ENCODE measurements at regions not wholly inside any gene's neighbourhood (a gene's known extent, or its start where the extent isn't known, plus 50 kb on each side); places are given as distances from the start of the nearest gene placed in this dataset.

DNA sequence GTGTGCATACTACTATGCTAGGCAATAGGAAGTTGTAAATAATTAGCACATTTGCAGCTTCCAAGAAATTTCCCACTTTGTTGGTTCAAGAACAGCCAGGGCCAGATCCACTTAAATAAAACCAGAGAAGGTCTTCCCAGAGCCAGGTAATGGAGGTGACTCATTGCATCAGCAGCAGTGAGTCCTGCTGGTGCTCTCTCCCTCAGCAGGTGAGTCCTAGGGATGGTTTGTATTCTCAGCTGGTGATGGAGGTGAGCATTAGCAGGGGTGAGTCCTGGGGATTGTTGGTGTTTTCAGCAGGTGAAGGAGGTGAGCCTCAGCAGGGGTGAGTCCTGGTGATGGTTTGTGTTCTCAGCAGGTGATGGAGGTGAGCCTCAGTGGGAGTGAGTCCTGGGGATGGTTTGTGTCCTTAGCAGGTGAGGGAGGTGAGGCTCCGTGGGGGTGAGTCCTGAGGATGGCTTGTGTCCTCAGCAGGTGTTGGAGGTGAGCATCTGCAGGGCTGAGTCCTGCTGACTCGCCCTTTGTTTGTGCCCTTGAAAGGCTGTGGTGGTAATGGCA lies 232.8 kb upstream of the EXOC2 start:
- TF ChIP-seq, protein P1, sequence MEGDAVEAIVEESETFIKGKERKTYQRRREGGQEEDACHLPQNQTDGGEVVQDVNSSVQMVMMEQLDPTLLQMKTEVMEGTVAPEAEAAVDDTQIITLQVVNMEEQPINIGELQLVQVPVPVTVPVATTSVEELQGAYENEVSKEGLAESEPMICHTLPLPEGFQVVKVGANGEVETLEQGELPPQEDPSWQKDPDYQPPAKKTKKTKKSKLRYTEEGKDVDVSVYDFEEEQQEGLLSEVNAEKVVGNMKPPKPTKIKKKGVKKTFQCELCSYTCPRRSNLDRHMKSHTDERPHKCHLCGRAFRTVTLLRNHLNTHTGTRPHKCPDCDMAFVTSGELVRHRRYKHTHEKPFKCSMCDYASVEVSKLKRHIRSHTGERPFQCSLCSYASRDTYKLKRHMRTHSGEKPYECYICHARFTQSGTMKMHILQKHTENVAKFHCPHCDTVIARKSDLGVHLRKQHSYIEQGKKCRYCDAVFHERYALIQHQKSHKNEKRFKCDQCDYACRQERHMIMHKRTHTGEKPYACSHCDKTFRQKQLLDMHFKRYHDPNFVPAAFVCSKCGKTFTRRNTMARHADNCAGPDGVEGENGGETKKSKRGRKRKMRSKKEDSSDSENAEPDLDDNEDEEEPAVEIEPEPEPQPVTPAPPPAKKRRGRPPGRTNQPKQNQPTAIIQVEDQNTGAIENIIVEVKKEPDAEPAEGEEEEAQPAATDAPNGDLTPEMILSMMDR (IDR thresholded peaks at IDR 0.05; ENCODE audit: control insufficient read depth, insufficient read depth, low read depth, low read length, missing control alignments): no peak
- no peak overlapping the region for H3K4me3 ChIP-seq (ENCODE audit: control insufficient read depth, low read depth, low read length)

DNA sequence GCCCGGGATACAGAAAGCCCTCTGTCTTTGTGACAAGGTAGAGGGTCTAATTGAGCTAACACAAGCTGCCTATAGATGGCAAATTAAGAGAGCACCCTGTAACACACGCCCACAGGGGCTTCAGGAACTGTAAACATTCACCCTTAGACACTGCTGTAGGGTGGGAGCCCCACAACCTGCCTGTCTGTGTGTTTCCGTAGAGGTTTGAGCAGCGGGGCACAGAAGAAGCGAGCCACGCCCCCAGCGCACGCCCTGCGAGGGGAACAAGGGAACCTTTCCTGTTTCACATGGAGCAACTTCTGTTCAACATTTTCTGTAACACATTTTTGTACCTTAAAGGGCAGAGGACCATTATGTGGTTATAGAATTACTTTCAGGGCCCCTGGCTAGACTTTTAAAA lies 231.7 kb upstream of the EXOC2 start:
- H3K4me3 ChIP-seq (ENCODE audit: control insufficient read depth, low read depth, low read length): no peak overlapping the region
- DNase-seq (ENCODE audit: low read depth): no peak
- TF ChIP-seq, protein P1 (IDR thresholded peaks at IDR 0.05; ENCODE audit: control insufficient read depth, insufficient read depth, low read depth, low read length, missing control alignments): no peak

More for the DNA sequence above, 232.8 kb upstream of the EXOC2 start:
- no peak for DNase-seq (ENCODE audit: low read depth)

DNA sequence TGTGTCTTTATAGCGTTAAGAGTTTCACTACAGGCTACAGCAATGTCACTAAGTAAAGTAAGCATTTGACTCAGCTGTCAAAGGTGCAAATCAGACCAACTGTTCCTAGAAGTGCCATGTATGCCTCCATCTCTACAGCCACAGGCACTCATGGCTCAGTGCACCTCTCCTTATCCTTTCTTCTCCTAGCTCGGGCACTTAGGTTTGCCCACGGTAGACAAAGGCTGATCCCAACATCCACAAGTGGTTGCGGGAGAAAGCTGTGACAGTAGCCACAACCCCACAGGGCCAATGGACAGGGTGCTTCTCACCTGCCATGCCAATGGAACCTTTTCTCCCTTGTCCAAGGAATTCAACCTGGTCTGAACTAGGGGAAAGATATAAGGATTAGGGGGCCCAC lies 228.5 kb upstream of the EXOC2 start:
- H3K4me3 ChIP-seq (ENCODE audit: control insufficient read depth, low read depth, low read length): no peak overlapping the region
- TF ChIP-seq, protein P1 (IDR thresholded peaks at IDR 0.05; ENCODE audit: control insufficient read depth, insufficient read depth, low read depth, low read length, missing control alignments): no peak
- DNase-seq (ENCODE audit: low read depth): no peak

DNA sequence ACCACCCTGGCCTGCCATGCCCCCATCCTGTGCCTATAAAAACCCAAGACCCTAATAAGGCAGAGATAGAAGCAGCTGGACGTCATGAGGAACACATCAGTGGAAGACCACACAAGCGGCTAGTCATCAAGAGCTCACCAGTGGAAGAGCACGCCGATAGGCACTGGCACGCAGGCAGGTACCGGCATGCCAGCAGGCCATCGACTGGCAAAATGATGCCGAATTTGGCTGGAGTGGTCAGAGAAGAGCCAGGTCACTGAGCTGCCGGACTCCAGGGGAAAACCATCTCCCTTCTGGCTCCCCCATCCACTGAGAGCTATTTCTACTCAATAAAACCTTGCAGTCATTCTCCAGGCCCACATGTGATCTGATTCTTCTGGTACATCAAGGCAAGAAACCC lies 227.6 kb upstream of the EXOC2 start:
- TF ChIP-seq, protein P1 (IDR thresholded peaks at IDR 0.05; ENCODE audit: control insufficient read depth, insufficient read depth, low read depth, low read length, missing control alignments): no peak
- no peak overlapping the region for H3K4me3 ChIP-seq (ENCODE audit: control insufficient read depth, low read depth, low read length)
- no peak for DNase-seq (ENCODE audit: low read depth)

DNA sequence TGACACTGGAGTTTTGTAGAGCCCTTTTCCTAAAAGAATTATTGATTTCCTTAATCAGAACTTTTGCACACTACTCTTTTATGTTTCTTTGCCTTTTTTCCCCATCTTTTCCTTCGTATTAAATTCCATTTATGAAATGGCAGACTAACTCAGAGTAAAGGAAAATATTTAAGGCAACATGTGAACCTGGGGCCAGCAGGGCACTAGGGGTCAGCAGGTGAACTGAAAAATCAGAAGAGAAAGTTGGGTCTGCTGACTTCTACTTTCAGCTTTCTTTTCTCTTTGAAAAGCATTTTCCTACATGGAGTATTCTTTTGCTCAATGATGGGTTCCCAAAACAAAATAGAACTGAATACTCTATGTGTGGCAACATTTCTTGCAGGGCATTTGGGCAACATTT lies 226.6 kb upstream of the EXOC2 start:
- no peak overlapping the region for H3K4me3 ChIP-seq (ENCODE audit: control insufficient read depth, low read depth, low read length)
- TF ChIP-seq, protein P1 (IDR thresholded peaks at IDR 0.05; ENCODE audit: control insufficient read depth, insufficient read depth, low read depth, low read length, missing control alignments): no peak
- DNase-seq (ENCODE audit: low read depth): no peak

DNA sequence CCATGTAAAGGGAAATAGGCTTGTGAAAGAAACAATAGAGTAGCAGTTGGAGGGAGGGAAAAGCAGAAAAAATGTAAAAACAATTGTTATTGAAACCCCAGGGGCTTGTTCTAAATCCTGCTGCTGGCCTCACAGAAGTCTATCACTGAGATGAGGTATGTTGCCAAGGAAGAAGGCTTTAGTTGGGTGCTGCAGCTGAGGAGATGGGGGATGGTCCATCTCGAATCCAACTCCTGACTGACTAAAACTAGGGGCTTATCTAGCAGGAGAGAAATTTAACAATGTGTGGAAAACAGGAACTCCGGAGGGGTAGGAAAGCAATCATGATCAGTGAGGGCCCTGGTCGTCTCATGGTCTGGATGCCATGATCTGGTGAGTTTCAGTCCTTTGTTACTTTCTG lies 225.0 kb upstream of the EXOC2 start:
- TF ChIP-seq, protein P1 (IDR thresholded peaks at IDR 0.05; ENCODE audit: control insufficient read depth, insufficient read depth, low read depth, low read length, missing control alignments): no peak

DNA sequence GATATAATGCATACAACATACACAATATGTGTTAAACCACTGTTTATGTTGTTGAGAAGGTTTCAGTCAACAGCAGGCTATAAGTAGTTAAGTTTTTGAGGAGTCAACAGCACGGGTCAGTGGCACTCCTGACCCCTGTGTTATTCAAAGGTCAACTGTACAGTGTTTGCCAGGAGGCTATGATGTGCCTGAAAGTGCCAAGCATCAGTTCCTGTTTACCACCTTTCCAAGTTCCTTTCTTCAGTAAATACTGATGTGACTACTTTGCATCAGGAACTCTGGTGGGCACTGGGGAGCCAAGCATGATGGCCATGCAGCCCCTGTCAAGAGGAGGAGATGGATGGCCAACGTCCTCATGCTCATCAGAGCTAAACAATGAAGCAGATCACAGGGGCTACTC lies 224.4 kb upstream of the EXOC2 start:
- no peak for DNase-seq (ENCODE audit: low read depth)
- no peak overlapping the region for H3K4me3 ChIP-seq (ENCODE audit: control insufficient read depth, low read depth, low read length)
- TF ChIP-seq, protein P1 (IDR thresholded peaks at IDR 0.05; ENCODE audit: control insufficient read depth, insufficient read depth, low read depth, low read length, missing control alignments): no peak

More for the DNA sequence above, 225.0 kb upstream of the EXOC2 start:
- no peak overlapping the region for H3K4me3 ChIP-seq (ENCODE audit: control insufficient read depth, low read depth, low read length)
- DNase-seq (ENCODE audit: low read depth): no peak
